GM18520 (cell line): ENCODE measurements at regions not wholly inside any gene's neighbourhood (a gene's known extent, or its start where the extent isn't known, plus 50 kb on each side); places are given as distances from the start of the nearest gene placed in this dataset.

Source experiments
- ATAC-seq: cut with Tn5 transposase; IDR thresholded peaks from one replicate; pipeline ENCODE4 v1.9.1; 2021; ENCODE audit not compliant: unreplicated experiment

GRCh38 chr10:28952523-28952922 lies 275.2 kb downstream of the BAMBI start:
- no peak for ATAC-seq

DNA sequence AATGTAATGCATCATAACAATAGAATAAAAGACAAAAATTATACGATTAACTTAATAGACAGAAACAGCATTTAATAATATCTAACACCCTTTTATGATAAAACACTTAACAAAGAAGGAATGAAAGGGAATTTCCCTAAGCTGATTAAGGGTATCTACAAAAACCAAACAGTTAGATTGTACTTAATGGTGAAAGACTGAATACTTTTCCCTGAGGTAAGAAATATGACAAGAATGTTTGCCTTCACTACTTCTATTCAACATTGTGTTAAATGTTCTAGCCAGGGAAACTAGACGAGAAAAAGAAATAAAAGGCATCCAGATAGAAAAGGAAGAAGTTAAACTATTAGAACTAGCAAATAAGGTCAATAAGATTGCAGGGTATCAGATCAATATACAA lies 276.9 kb downstream of the BAMBI start:
- no peak for ATAC-seq

- no peak for ATAC-seq
Observed at GRCh38 chr10:28958468-28958867, 281.1 kb downstream of the BAMBI start.

DNA sequence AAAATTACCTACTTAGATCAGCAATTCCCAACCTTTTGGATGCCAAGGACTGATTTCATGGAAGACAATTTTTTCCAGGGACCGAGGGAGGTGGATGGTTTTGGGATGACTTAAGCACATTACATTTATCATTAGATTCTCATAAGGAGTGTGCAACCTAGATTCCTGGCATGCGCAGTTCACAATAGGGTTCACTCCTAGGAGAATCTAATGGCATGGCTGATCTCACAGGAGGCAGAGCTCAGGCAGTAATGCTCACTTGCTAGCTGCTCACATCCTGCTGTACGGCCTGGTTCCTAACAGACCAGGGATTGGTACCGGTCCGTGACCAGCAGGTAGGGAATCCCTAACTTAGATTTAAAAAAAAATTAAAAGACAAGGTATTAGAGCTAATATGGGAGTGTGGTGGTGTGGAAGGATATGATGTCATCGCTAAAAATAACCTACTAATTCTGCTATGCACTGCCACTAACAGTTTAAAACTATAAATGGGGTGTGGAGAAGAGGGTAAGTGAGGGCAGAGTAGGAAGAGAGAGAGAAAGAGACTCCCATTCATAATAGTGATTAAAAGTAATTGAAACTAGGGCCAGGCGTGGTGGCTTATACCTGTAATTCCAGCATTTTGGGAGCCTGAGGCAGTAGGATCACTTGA lies 282.7 kb downstream of the BAMBI start:
- ATAC-seq, result no peak

DNA sequence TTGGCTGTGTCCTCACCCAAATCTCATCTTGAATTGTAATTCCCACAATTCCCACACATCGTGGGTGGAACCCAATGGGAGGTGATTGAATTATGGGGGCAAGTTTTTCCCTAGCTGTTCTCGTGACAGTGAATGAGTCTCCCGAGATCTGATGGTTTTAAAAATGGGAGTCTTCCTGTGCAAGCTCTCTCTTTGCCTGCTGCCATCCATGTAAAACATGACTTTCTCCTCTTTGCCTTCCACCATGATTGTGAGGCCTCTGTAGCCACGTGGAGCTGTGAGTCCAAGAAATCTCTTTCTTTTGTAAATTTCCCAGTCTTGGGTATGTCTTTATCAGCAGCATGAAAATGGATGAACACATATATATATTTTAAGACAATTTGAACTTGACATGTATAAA lies 285.4 kb downstream of the BAMBI start:
- no peak for ATAC-seq

DNA sequence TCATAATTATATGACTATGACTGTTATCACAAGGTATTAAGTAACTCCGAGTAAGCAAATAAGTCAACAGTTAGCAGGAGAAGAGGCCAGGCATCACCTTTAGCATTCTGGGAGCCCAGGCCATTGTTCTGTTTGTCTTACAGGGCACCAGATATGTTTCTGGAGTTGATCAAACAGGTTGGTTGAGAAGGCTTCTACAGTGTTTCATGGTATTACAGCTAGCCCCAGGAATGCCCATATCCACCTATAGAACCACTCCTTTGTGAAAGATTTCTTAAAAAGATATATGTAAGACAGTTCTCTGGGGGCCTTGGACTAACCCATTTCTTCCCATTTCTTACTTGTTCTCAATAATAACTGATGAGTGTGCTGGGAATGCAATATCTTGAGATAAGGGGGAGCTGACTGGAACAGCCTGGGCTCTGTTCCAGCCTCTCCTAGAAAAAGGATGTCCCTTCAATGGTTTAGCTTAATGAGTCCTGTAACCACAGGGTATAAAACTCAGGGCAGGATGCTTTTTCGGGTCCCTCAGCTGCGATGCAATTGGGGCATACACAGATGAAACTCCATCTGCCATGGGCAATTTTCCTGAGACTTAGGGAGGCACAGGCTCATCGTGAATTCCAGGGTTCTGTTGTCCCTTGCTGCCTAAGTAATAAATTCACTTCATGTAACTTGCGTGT lies 286.4 kb downstream of the BAMBI start:
- no peak for ATAC-seq

GRCh38 chr10:28965937-28966336 lies 288.6 kb downstream of the BAMBI start:
- ATAC-seq, result no peak

GRCh38 chr10:28967031-28967430 lies 289.7 kb downstream of the BAMBI start:
- no peak for ATAC-seq

DNA sequence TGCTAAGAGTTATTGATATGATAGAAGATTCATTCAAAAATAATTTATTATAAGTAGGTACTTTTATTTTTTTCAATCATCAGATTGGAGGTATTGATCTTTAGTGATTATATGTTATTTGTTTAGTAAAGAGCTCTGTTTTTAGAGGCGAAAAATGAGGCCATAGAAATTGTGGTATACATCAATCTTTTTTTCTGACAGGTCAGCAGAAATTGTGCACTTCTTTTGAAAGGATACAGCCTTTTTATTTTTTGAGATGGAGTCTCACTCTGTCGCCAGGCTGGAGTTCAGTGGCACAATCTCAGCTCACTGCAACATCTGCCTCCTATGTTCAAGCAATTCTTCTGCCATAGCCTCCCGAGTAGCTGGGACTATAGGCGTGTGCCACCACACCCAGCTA lies 292.1 kb downstream of the BAMBI start:
- no peak for ATAC-seq

GRCh38 chr10:28970231-28970630 lies 292.9 kb downstream of the BAMBI start:
- ATAC-seq, result no peak

- ATAC-seq, result no peak
Observed at GRCh38 chr10:28971255-28971654, 293.9 kb downstream of the BAMBI start.

- ATAC-seq, result no peak
Observed at GRCh38 chr10:28971764-28972163, 294.4 kb downstream of the BAMBI start.

- no peak for ATAC-seq
Observed at GRCh38 chr10:28973309-28973972, 296.1 kb downstream of the BAMBI start.

- no peak for ATAC-seq
Observed at GRCh38 chr10:28975891-28976531, 298.7 kb downstream of the BAMBI start.

DNA sequence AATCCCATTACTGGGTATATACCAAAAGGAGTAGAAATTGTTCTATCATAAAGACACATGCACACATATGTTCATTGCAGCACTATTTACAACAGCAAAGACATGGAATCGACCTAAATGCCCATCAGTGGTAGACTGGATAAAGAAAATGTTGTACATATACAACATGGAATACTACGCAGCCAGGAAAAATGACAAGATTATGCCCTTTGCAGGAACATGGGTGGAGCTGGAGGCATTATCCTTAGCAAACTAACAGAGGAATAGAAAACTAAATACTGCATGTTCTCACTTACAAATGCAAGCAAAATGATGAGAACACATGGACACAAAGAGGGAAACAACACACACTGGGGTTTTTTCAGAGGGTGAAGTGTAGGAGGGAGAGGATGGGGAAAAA lies 300.2 kb downstream of the BAMBI start:
- ATAC-seq, result no peak

GRCh38 chr10:28980264-28980663 lies 302.9 kb downstream of the BAMBI start:
- ATAC-seq, result no peak

GRCh38 chr10:28981007-28981406 lies 303.7 kb downstream of the BAMBI start:
- no peak for ATAC-seq

DNA sequence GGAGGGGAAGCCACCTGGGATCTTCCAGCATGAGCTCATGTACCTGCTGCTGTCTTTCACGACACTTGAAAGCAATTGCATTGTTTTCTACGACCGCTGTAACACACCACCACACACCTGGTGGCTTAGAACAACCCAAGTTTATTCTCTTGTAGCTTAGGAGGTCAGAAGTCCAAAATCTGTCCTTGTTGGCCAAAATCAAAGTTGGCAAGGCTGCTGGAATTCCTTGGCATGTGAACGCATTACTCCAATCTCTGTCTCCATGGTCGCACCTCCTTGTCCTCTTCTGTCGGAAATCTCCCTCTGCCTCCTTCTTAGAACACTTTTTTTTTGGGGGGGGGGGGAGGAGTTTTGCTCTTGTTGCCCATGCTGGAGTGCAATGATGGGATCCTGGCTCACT lies 305.7 kb downstream of the BAMBI start:
- no peak for ATAC-seq

DNA sequence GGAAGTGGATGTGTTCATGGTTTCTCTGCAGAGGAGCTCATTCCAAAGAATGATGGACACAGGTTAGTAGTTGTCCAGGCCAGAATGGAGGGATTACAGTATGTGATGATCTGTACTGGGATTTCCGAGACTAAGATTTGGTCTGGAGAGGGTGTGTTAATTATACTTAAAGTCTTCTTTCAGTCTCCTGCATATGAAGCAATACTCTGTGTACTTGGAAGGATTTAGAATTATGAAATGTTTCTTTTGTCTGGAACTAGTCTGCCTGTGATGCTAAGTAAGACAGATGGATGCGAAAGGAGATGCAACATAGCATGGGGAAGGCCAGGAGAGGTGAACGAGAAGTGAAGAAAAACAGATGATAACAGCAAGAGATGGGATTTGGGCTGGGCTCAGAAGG lies 305.1 kb upstream of the LYZL1 start:
- no peak for ATAC-seq

DNA sequence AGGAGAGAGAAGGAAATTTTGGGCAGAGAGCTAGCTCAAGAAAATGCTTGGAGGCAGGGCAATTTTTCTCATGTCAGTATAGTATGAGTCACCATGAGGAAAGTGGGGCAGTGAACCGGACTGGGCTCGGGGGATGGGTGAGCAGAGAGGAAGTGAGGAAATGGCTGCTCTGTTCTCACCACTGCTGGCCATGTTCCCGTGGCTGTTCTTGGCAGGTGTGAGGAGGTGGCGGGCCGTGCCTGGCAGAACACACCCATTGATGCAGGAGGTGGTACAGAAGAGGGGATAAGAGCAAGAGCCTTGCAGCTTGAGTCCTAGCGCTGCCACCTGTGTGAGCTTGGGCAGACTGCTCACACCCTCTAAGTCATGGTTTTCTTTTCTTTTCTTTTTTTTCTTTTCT lies 304.4 kb upstream of the LYZL1 start:
- no peak for ATAC-seq

GRCh38 chr10:28985137-28985885 lies 303.6 kb upstream of the LYZL1 start:
- ATAC-seq, result no peak
